ENCODE measurements at regions not wholly inside any gene's neighbourhood (a gene's known extent, or its start where the extent isn't known, plus 50 kb on each side); places are given as distances from the start of the nearest gene placed in this dataset.

DNA sequence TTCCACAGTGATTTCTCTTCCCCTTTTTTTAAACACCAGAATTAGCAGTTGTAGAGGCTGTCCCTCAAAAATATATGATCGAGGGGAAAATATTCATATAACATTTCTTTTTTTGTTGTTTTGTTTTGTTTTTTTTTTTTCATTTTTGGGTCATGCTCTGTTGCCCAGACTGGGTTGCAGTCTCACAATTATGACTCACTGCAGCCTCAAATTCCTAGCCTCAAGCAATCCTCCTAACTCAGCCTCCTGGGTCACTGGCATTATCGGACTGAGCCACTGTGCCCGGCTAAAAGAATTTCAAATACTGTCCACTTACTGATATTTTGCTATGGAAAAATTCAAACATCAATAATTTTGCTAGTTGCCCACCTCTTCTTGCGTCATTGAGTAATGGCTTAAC, 134.0 kb downstream of the HFE start:
- FAIRE-seq = no peak
- no peaks in the 10 kb centered on the region for H3K27me3 ChIP-seq (ENCODE audit: control insufficient read depth in 3 of 3, insufficient read depth in 3 of 3, low read length in 3 of 3)
- H3K27ac ChIP-seq (ENCODE audit: low read depth in 1 of 3, low read length in 2 of 3) = no peak overlapping the region
- DNase-seq = no peak
- no peak overlapping the region for H3K4me3 ChIP-seq (ENCODE audit: low read depth in 1 of 3, low read length in 3 of 3)
- H3K9me3 ChIP-seq (ENCODE audit: control insufficient read depth in 2 of 2, insufficient read depth in 1 of 2, low read depth in 1 of 2, low read length in 1 of 2) = peaks cover 0 to 11% of the 10 kb centered on the region in 2 donors
- peaks cover 0 to 9% (median 0%) of the 10 kb centered on the region in 3 donors for H3K36me3 ChIP-seq (ENCODE audit: control insufficient read depth in 3 of 3, insufficient read depth in 2 of 3, low read depth in 1 of 3, low read length in 3 of 3)
- 95 to 97% (median 96%) methylated on average over 4 of the region's 4 CpGs for WGBS, 3 donors
- H3K4me1 ChIP-seq (ENCODE audit: control insufficient read depth in 3 of 3, insufficient read depth in 2 of 3, low read depth in 1 of 3, low read length in 2 of 3) = peaks cover 0 to 14% (median 0%) of the 10 kb centered on the region in 3 donors

DNA sequence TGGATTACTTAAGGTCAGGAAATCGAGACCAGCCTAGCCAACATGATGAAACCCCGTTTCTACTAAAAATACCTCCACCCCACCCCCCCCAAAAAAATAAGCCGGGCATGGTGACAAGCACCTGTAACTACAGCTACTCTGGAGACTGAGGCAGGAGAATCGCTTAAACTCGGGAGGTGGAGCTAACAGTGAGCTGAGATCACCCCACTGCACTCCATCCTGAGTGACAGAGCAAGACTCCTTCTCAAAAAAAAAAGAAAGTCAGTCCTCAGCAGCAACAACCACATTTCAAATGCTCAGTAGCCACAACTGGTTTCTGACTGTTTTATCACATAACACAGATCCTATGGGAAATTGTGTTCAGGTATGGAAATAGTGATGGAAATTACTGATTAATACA, 135.3 kb downstream of the HFE start:
- peaks cover 0 to 9% (median 1%) of the 10 kb centered on the region in 3 donors for H3K36me3 ChIP-seq (ENCODE audit: control insufficient read depth in 3 of 3, insufficient read depth in 2 of 3, low read depth in 1 of 3, low read length in 3 of 3)
- H3K27me3 ChIP-seq (ENCODE audit: control insufficient read depth in 3 of 3, insufficient read depth in 3 of 3, low read length in 3 of 3) = no peaks in the 10 kb centered on the region
- peaks cover 0 to 11% of the 10 kb centered on the region in 2 donors for H3K9me3 ChIP-seq (ENCODE audit: control insufficient read depth in 2 of 2, insufficient read depth in 1 of 2, low read depth in 1 of 2, low read length in 1 of 2)
- 35 to 57% (median 51%) methylated on average over 5 of the region's 5 CpGs for WGBS, 3 donors
- DNase-seq (no peak), FAIRE-seq (no peak)
- peaks cover 0 to 14% (median 0%) of the 10 kb centered on the region in 3 donors for H3K4me1 ChIP-seq (ENCODE audit: control insufficient read depth in 3 of 3, insufficient read depth in 2 of 3, low read depth in 1 of 3, low read length in 2 of 3)
- no peak overlapping the region for H3K4me3 ChIP-seq (ENCODE audit: low read depth in 1 of 3, low read length in 3 of 3)
- peak overlapping the region; percentile 3 to 94 (median 24) for H3K27ac ChIP-seq (ENCODE audit: low read depth in 1 of 3, low read length in 2 of 3)

DNA sequence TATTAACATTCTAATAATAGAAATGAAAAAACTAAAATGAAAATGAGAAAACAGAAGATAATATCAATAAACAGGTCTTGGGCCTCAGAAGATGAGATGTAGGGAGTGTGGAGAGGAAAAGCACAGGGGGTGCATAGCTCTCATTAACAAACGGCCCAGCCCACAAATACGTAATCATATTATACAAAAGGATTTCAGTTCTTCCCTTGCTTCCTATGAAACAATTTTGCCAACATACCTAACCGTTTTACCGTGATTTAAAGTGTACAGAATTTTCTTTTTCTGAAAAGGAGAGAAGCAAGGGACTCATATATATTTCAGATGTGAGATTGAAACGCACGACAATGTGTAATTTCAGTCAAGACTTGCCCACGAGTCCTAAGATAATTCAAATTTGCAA, 136.0 kb downstream of the HFE start:
- H3K27me3 ChIP-seq (ENCODE audit: control insufficient read depth in 3 of 3, insufficient read depth in 3 of 3, low read length in 3 of 3) = no peaks in the 10 kb centered on the region
- peaks cover 0 to 11% of the 10 kb centered on the region in 2 donors for H3K9me3 ChIP-seq (ENCODE audit: control insufficient read depth in 2 of 2, insufficient read depth in 1 of 2, low read depth in 1 of 2, low read length in 1 of 2)
- H3K36me3 ChIP-seq (ENCODE audit: control insufficient read depth in 3 of 3, insufficient read depth in 2 of 3, low read depth in 1 of 3, low read length in 3 of 3) = peaks cover 0 to 12% (median 1%) of the 10 kb centered on the region in 3 donors
- DNase-seq (peak; percentile 51 to 56), FAIRE-seq (no peak)
- peak overlapping the region; percentile 92 to 95 (median 94) for H3K27ac ChIP-seq (ENCODE audit: low read depth in 1 of 3, low read length in 2 of 3)
- peaks cover 0 to 13% (median 0%) of the 10 kb centered on the region in 3 donors for H3K4me1 ChIP-seq (ENCODE audit: control insufficient read depth in 3 of 3, insufficient read depth in 2 of 3, low read depth in 1 of 3, low read length in 2 of 3)
- H3K4me3 ChIP-seq (ENCODE audit: low read depth in 1 of 3, low read length in 3 of 3) = peak overlapping the region; percentile 27 to 75 (median 56)
- 1% methylated on average over 7 of the region's 7 CpGs for WGBS, 3 donors

DNA sequence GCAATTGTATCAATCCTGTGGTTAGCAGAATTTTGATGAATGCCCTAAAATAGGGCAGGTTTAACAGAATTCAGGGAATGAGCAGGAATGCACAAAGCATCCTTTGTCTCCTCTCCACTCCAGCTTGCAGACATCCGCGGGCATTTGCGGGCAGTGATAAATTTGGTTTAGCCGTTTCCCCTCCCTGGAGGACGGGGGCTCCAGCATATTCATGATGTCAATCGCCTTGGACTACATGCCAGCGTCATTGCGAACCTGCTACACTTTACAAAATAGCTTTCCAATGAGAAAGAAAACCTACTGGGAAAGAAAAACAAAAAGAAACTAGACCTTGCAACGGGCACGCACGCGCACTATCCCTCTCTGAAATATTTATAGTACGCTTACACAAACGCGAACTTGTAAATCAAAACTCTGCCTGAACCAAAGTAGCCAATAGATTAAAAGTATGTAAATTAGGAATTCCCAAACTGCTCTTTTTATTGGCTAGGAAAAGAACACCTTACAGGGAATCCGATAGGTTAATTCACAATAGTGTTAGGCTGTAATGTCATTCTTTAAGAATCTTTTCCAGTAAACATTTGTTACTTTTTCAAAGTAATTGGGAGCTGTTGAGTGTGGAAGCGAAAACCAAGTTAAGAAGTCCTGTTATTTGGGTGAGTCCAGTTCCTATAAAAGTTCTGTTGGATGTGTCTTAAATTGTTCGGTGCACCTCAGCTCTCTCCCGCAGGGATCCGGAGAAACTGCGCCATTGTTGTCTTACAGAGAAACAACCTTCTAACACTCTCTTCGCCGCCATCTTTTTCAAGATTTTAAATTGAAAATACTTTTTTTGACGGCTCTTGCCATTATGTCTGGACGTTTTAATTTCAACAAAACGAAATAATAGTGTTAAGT, 136.7 kb downstream of the HFE start:
- Histone ChIP-seq H3K9me3 (ENCODE audit: control insufficient read depth in 2 of 2, insufficient read depth in 1 of 2, low read depth in 1 of 2, low read length in 1 of 2) (peaks cover 0 to 11% of the 10 kb centered on the region in 2 donors), H3K27me3 (ENCODE audit: control insufficient read depth in 3 of 3, insufficient read depth in 3 of 3, low read length in 3 of 3) (no peaks in the 10 kb centered on the region), H3K4me1 (ENCODE audit: control insufficient read depth in 3 of 3, insufficient read depth in 2 of 3, low read depth in 1 of 3, low read length in 2 of 3) (peaks cover 0 to 10% (median 0%) of the 10 kb centered on the region in 3 donors), H3K36me3 (ENCODE audit: control insufficient read depth in 3 of 3, insufficient read depth in 2 of 3, low read depth in 1 of 3, low read length in 3 of 3) (peaks cover 0 to 12% (median 1%) of the 10 kb centered on the region in 3 donors), H3K4me3 (ENCODE audit: low read depth in 1 of 3, low read length in 3 of 3) (peak overlapping the region; percentile 29 to 75 (median 56)), H3K27ac (ENCODE audit: low read depth in 1 of 3, low read length in 2 of 3) (peak overlapping the region; percentile 92 to 95 (median 94))
- peak; percentile 91 for FAIRE-seq
- peak; percentile 90 to 96 for DNase-seq
- 0 to 1% (median 1%) methylated on average over 26 of the region's 26 CpGs for WGBS, 3 donors

DNA sequence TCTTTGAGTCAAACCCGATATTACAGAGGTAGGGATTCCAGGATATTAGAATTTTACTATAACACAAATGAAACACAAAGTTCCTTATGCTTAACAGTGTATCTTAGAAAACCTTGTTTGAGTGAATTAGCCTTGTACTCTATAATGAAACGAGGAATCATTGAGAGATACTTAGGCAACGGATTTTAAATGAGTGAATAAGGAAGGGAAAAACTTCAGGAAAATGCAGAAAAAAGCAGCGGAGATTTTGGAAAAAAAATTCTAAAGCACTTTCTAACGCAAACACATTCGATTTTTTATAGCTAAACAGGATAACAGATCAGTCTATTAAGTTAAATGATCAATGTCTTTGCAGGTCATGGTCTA, 137.3 kb downstream of the HFE start:
- WGBS, 3 donors = 12 to 15% (median 14%) methylated on average over 6 of the region's 6 CpGs
- Histone ChIP-seq H3K36me3 (ENCODE audit: control insufficient read depth in 3 of 3, insufficient read depth in 2 of 3, low read depth in 1 of 3, low read length in 3 of 3) (peaks cover 0 to 12% (median 1%) of the 10 kb centered on the region in 3 donors), H3K27me3 (ENCODE audit: control insufficient read depth in 3 of 3, insufficient read depth in 3 of 3, low read length in 3 of 3) (no peaks in the 10 kb centered on the region), H3K9me3 (ENCODE audit: control insufficient read depth in 2 of 2, insufficient read depth in 1 of 2, low read depth in 1 of 2, low read length in 1 of 2) (peaks cover 0 to 11% of the 10 kb centered on the region in 2 donors), H3K27ac (ENCODE audit: low read depth in 1 of 3, low read length in 2 of 3) (peak overlapping the region in 2 of 3 donors; percentile 85 to 94), H3K4me1 (ENCODE audit: control insufficient read depth in 3 of 3, insufficient read depth in 2 of 3, low read depth in 1 of 3, low read length in 2 of 3) (peaks cover 0 to 10% (median 0%) of the 10 kb centered on the region in 3 donors), H3K4me3 (ENCODE audit: low read depth in 1 of 3, low read length in 3 of 3) (peak overlapping the region in 2 of 3 donors; percentile 37 to 56)
- DNase-seq (no peak), FAIRE-seq (no peak)

DNA sequence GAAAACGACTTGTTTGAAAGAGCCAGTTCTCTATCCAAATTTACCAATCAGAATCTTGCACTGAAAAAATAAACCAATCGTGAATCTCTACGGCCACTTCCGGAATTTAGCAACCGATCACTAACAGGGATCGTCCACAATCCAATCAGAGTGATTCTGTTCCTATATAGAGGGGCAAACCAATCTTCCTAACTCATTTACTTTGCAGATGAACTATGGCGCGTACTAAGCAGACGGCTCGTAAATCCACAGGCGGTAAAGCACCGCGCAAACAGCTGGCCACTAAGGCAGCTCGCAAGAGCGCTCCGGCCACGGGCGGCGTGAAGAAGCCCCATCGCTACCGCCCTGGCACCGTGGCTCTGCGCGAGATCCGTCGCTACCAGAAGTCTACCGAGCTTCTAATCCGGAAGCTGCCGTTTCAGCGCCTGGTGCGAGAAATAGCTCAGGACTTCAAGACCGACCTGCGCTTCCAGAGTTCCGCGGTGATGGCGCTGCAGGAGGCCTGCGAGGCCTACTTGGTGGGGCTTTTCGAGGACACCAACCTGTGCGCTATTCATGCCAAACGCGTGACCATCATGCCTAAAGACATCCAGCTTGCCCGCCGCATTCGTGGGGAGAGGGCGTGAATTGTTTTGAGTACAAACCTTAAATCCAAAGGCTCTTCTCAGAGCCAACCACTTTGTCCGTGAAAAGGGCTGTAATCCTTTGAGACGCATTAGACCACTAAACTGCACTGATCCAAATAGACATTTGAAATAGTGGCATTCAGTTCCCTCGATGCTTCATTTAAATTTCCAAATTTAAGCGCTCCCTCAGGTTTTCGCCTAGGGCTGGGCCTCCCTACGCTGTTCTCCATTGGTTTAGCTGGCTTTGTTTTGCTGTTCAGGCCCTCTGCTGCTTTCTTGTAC, 138.0 kb downstream of the HFE start:
- Histone ChIP-seq H3K27ac (ENCODE audit: low read depth in 1 of 3, low read length in 2 of 3) (peak overlapping the region in 2 of 3 donors; percentile 70 to 94), H3K36me3 (ENCODE audit: control insufficient read depth in 3 of 3, insufficient read depth in 2 of 3, low read depth in 1 of 3, low read length in 3 of 3) (peaks cover 0 to 12% (median 1%) of the 10 kb centered on the region in 3 donors), H3K9me3 (ENCODE audit: control insufficient read depth in 2 of 2, insufficient read depth in 1 of 2, low read depth in 1 of 2, low read length in 1 of 2) (peaks cover 0 to 11% of the 10 kb centered on the region in 2 donors), H3K4me1 (ENCODE audit: control insufficient read depth in 3 of 3, insufficient read depth in 2 of 3, low read depth in 1 of 3, low read length in 2 of 3) (peaks cover 0 to 10% (median 0%) of the 10 kb centered on the region in 3 donors), H3K4me3 (ENCODE audit: low read depth in 1 of 3, low read length in 3 of 3) (peak overlapping the region in 2 of 3 donors; percentile 37 to 56), H3K27me3 (ENCODE audit: control insufficient read depth in 3 of 3, insufficient read depth in 3 of 3, low read length in 3 of 3) (no peaks in the 10 kb centered on the region)
- peak in 1 of 2 donors; percentile 91 for DNase-seq
- FAIRE-seq = no peak
- WGBS, 3 donors = 52 to 87% (median 83%) methylated on average over 51 of the region's 51 CpGs

DNA sequence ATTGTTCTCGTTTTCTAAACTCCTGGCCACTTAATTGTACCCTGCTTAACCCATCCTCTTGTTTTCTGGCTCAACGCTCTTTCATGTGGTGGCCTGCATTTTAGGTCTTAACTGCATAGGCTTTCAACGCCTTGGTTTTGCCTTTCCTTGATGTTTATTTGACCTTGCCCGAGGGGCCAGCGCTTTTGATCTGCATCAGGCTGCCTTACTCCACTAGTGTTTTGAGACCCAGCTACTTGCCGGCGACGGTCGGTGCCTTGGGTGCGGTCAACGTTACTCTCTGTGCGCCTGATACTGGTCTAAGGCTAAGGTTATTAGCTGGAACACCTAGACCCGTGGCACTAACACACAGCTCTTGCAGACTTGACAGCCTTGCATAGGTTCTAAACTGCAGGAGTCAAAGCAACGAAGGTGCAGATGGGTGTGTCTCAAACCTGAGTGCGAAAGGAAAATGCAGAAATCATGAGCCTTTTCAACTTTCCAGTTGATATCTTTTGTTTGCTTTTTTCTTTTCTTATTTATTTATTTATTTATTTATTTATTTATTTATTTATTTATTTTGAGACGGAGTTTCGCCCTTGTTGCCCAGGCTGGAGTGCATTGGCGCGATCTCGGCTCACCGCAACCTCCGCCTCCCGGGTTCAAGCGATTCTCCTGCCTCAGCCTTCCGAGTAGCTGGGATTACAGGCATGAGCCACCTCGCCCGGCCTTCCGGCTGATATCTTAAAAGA, 138.8 kb downstream of the HFE start:
- no peak for FAIRE-seq
- 81 to 95% (median 94%) methylated on average over 28 of the region's 28 CpGs for WGBS, 3 donors

More for the DNA sequence above, 138.8 kb downstream of the HFE start:
- peaks cover 0 to 12% (median 1%) of the 10 kb centered on the region in 3 donors for H3K36me3 ChIP-seq (ENCODE audit: control insufficient read depth in 3 of 3, insufficient read depth in 2 of 3, low read depth in 1 of 3, low read length in 3 of 3)
- peak overlapping the region in 1 of 3 donors; percentile 94 for H3K27ac ChIP-seq (ENCODE audit: low read depth in 1 of 3, low read length in 2 of 3)
- peak overlapping the region in 1 of 3 donors; percentile 56 for H3K4me3 ChIP-seq (ENCODE audit: low read depth in 1 of 3, low read length in 3 of 3)
- peaks cover 0 to 10% (median 0%) of the 10 kb centered on the region in 3 donors for H3K4me1 ChIP-seq (ENCODE audit: control insufficient read depth in 3 of 3, insufficient read depth in 2 of 3, low read depth in 1 of 3, low read length in 2 of 3)
- DNase-seq = peak in 1 of 2 donors; percentile 46
- H3K27me3 ChIP-seq (ENCODE audit: control insufficient read depth in 3 of 3, insufficient read depth in 3 of 3, low read length in 3 of 3) = no peaks in the 10 kb centered on the region
- H3K9me3 ChIP-seq (ENCODE audit: control insufficient read depth in 2 of 2, insufficient read depth in 1 of 2, low read depth in 1 of 2, low read length in 1 of 2) = peaks cover 0 to 11% of the 10 kb centered on the region in 2 donors

Data from small intestine (tissue), 7 donors.